Esophagus squamous epithelium (tissue), 5 donors: ENCODE measurements at regions not wholly inside any gene's neighbourhood (a gene's known extent, or its start where the extent isn't known, plus 50 kb on each side); places are given as distances from the start of the nearest gene placed in this dataset.

Experiments
- DNase-seq: peaks from one replicate; lab custom pipeline; 2025; lab: John Stamatoyannopoulos, UW
- H3K27ac ChIP-seq, 4 donors: fragments of 200-600 bp; sonication (generic); one replicate each; pipeline ENCODE4 v1.5.1; 2016 to 2019; ENCODE audit warnings: mild to moderate bottlenecking in 1 of 4
- H3K27me3 ChIP-seq, 4 donors: fragments of 200-600 bp; sonication (generic); 1 replicate in 3 of 4; 2 replicates in 1 of 4; pipeline versions ENCODE4 v1.5.1 to v1.6.0; 2017 to 2021; ENCODE audit warnings: antibody characterized with exemption in 1 of 4
- H3K36me3 ChIP-seq, 3 donors: fragments of 200-600 bp; sonication (generic); one replicate each; pipeline ENCODE4 v1.5.1; 2016 to 2019
- H3K4me1 ChIP-seq, 3 donors: fragments of 200-600 bp; sonication (generic); one replicate each; pipeline ENCODE4 v1.5.1; 2017 to 2019
- H3K4me3 ChIP-seq, 4 donors: fragments of 200-600 bp; sonication (generic); 1 replicate in 3 of 4; 2 replicates in 1 of 4; pipeline ENCODE4 v1.5.1; 2016 to 2019; ENCODE audit warnings: mild to moderate bottlenecking in 2 of 4, moderate library complexity in 1 of 4
- H3K9me3 ChIP-seq, 3 donors: fragments of 200-600 bp; sonication (generic); one replicate each; pipeline ENCODE4 v1.5.1; 2016 to 2019
- POLR2A ChIP-seq, 4 donors: fragments of 450-650 bp; IDR thresholded peaks; one replicate each; pipeline ENCODE4 v1.6.1; 2017; ENCODE audit warnings: antibody characterized with exemption in 4 of 4, mild to moderate bottlenecking in 4 of 4, moderate library complexity in 3 of 4
- WGBS, 2 donors: methylation state at CpG; one replicate each; pipeline ENCODE4 v1.1.5; 2018; 5-methylcytosine and 5-hydroxymethylcytosine counted together
- intact Hi-C: fragments of 100-400 bp; cut with DNase I; formaldehyde crosslinking; loops from one replicate; pipeline ENCODE4 v1.15.0; 2022
- TF ChIP-seq, protein P1 (sequence below), 6 experiments: fragments of 450-650 bp in 4 of 6; fragments of 200-600 bp in 2 of 6; sonication (generic) in 2 of 6; IDR thresholded peaks; one replicate each; pipeline ENCODE4 v1.5.1; 2016 to 2019; ENCODE audit warnings: antibody characterized with exemption in 6 of 6, mild to moderate bottlenecking in 4 of 6, moderate library complexity in 4 of 6
- donor health status: DM: yes; HTN: yes; CAD: no.

GRCh38 chr1:29824511-29825273 lies 588.4 kb downstream of the PTPRU start:
- no peak overlapping the region for H3K27ac ChIP-seq
- no peak for DNase-seq
- TF ChIP-seq, protein P1, sequence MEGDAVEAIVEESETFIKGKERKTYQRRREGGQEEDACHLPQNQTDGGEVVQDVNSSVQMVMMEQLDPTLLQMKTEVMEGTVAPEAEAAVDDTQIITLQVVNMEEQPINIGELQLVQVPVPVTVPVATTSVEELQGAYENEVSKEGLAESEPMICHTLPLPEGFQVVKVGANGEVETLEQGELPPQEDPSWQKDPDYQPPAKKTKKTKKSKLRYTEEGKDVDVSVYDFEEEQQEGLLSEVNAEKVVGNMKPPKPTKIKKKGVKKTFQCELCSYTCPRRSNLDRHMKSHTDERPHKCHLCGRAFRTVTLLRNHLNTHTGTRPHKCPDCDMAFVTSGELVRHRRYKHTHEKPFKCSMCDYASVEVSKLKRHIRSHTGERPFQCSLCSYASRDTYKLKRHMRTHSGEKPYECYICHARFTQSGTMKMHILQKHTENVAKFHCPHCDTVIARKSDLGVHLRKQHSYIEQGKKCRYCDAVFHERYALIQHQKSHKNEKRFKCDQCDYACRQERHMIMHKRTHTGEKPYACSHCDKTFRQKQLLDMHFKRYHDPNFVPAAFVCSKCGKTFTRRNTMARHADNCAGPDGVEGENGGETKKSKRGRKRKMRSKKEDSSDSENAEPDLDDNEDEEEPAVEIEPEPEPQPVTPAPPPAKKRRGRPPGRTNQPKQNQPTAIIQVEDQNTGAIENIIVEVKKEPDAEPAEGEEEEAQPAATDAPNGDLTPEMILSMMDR (IDR thresholded peaks at IDR 0.05), result no peak
- TF ChIP-seq POLR2A (IDR thresholded peaks at IDR 0.05), result no peak
- no peaks in the 10 kb centered on the region for H3K4me1 ChIP-seq
- intact Hi-C loops, result no loop called here
- peaks cover 0 to 81% (median 0%) of the 10 kb centered on the region in 4 donors for H3K27me3 ChIP-seq
- H3K4me3 ChIP-seq, result no peak overlapping the region
- WGBS, 2 donors, result 58 to 74% methylated on average over 7 to 8 of the region's 15 CpGs
- H3K9me3 ChIP-seq, result no peaks in the 10 kb centered on the region
- no peaks in the 10 kb centered on the region for H3K36me3 ChIP-seq

DNA sequence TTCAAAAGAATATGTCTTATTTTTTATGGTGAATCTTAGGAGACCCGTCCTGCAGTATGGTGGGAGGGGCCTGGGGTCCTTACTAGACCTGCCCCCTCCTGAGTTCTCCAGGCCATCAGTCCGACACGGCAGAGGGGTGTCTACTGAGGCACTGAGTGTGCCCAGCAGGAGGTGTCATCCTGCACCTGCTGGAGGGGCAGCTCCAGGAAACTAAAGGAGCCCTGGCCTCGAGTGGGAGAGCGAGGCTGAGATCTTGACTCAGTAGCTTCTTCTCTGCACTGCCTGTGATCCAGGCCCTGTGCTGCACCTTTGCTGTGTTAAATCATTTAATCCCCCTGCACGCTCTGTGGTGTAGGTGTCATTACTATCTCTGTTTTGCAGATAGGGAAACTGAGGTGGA lies 587.7 kb downstream of the PTPRU start:
- DNase-seq, result no peak
- no peak for TF ChIP-seq POLR2A (IDR thresholded peaks at IDR 0.05)
- TF ChIP-seq, protein P1 (IDR thresholded peaks at IDR 0.05), result no peak
- Histone ChIP-seq H3K4me1 (no peaks in the 10 kb centered on the region), H3K9me3 (no peaks in the 10 kb centered on the region), H3K27ac (no peak overlapping the region), H3K27me3 (peaks cover 0 to 81% (median 0%) of the 10 kb centered on the region in 4 donors), H3K36me3 (no peaks in the 10 kb centered on the region), H3K4me3 (no peak overlapping the region)
- intact Hi-C loops, result no loop called here
- WGBS, 2 donors, result 8 to 30% methylated on average over 1 to 3 of the region's 6 CpGs

DNA sequence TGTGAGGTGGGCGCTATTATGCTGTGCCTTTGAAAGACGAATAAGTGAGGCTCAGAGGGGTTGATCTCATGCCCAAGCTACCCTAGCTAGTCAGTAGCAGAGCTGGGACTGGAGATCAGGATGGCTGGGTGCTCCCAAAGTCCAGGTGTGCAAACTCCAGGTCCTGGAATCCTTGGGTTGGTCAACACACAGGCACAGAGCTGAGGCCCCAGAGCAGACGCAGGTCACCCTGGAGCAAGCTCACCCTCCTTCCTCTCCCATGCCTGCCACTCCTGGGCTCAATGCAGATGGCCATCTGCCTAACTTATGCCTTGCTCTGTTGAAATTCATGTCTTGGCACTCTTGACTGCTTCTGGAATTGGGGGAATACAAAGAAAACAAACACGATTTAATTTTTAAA lies 587.2 kb downstream of the PTPRU start:
- no peaks in the 10 kb centered on the region for H3K4me1 ChIP-seq
- intact Hi-C loops, result no loop called here
- no peak overlapping the region for H3K27ac ChIP-seq
- no peak for TF ChIP-seq POLR2A (IDR thresholded peaks at IDR 0.05)
- TF ChIP-seq, protein P1 (IDR thresholded peaks at IDR 0.05), result no peak
- 65 to 74% methylated on average over 4 of the region's 4 CpGs for WGBS, 2 donors
- no peaks in the 10 kb centered on the region for H3K9me3 ChIP-seq
- peaks cover 0 to 77% (median 0%) of the 10 kb centered on the region in 4 donors for H3K27me3 ChIP-seq
- DNase-seq, result no peak
- H3K36me3 ChIP-seq, result no peaks in the 10 kb centered on the region
- no peak overlapping the region for H3K4me3 ChIP-seq

DNA sequence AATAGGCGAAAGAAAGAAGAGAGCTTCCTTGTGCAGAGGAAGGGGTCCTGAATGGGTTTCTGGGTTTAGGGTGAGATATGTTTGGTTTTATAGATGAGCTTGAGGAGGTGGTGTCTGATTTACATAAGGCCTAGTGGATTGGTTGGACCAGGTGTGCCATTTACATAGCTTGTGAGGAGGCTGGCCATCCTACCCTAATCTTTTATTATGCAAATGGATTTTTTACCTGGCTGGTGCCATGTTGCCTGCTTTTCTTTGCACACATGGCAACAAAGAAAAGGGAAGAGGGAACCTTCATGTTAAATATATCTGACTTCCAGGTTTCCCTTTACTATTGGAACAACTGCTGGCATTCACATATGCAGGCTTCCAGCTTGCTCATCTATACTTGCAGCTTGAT lies 585.3 kb downstream of the PTPRU start:
- intact Hi-C loops, result no loop called here

DNA sequence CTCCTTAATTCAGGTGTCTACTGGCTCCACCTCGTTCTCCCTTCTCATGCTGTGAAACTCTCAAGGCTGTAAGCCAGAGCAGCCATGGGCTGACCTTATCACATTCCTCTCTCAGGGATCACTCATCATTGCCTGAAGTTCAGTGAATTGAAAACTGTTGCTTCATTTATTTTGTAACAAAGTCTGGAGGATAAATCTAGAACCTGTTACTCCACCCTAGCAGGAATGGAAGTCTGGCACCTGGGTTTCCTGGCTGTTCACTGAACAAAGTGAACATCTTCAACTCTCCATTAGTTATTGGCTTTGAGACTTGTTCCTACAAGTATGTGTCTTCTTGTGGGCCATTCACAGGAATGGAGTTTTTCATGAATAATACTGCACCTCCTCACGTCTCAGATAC lies 584.1 kb downstream of the PTPRU start:
- H3K36me3 ChIP-seq, result no peaks in the 10 kb centered on the region
- no peak for TF ChIP-seq POLR2A (IDR thresholded peaks at IDR 0.05)
- TF ChIP-seq, protein P1 (IDR thresholded peaks at IDR 0.05), result no peak
- no peak overlapping the region for H3K27ac ChIP-seq
- no peaks in the 10 kb centered on the region for H3K9me3 ChIP-seq
- WGBS, 2 donors, result 22 to 32% methylated on average over 2 of the region's 2 CpGs
- H3K4me3 ChIP-seq, result no peak overlapping the region
- H3K27me3 ChIP-seq, result peaks cover 0 to 52% (median 0%) of the 10 kb centered on the region in 4 donors
- intact Hi-C loops, result no loop called here
- DNase-seq, result no peak
- H3K4me1 ChIP-seq, result no peaks in the 10 kb centered on the region

More for the DNA sequence above, 585.3 kb downstream of the PTPRU start:
- TF ChIP-seq POLR2A (IDR thresholded peaks at IDR 0.05), result no peak
- TF ChIP-seq, protein P1 (IDR thresholded peaks at IDR 0.05), result no peak
- WGBS, 2 donors, result 100% methylated on average over 1 of the region's 1 CpG
- H3K27ac ChIP-seq, result no peak overlapping the region
- no peak overlapping the region for H3K4me3 ChIP-seq
- no peaks in the 10 kb centered on the region for H3K9me3 ChIP-seq
- no peaks in the 10 kb centered on the region for H3K4me1 ChIP-seq
- peaks cover 0 to 58% (median 0%) of the 10 kb centered on the region in 4 donors for H3K27me3 ChIP-seq
- no peak for DNase-seq
- H3K36me3 ChIP-seq, result no peaks in the 10 kb centered on the region
